SK-N-SH (cell line): ENCODE measurements at regions not wholly inside any gene's neighbourhood (a gene's known extent, or its start where the extent isn't known, plus 50 kb on each side); places are given as distances from the start of the nearest gene placed in this dataset.

ENCODE experiments used
- CTCF ChIP-seq: fragments of 200-600 bp; sonication (generic); IDR thresholded peaks from 2 replicates; pipeline ENCODE4 v1.6.1; 2017; ENCODE audit warnings: antibody characterized with exemption, mild to moderate bottlenecking, moderate library complexity
- JUND ChIP-seq: IDR thresholded peaks from 2 replicates; pipeline ENCODE4 v1.4.0; 2012
- NFIC ChIP-seq: IDR thresholded peaks from 2 replicates; pipeline ENCODE4 v1.4.0; 2012; ENCODE audit warnings: borderline replicate concordance
- POLR2AphosphoS5 ChIP-seq: IDR thresholded peaks from 2 replicates; pipeline ENCODE4 v1.6.1; 2012; ENCODE audit warnings: low read depth, low read length
- RAD21 ChIP-seq: IDR thresholded peaks from 2 replicates; pipeline ENCODE4 v1.6.1; 2012; ENCODE audit warnings: mild to moderate bottlenecking, low read length
- RFX5 ChIP-seq: IDR thresholded peaks from 2 replicates; pipeline ENCODE4 v1.6.1; 2012; ENCODE audit warnings: mild to moderate bottlenecking, improper control_type of control experiment, low read length
- RXRA ChIP-seq: IDR thresholded peaks from 2 replicates; pipeline ENCODE4 v1.4.0; 2012; ENCODE audit warnings: low read depth, mild to moderate bottlenecking, borderline replicate concordance
- USF1 ChIP-seq: IDR thresholded peaks from 2 replicates; pipeline ENCODE4 v1.4.0; 2012; ENCODE audit warnings: low read depth, borderline replicate concordance

GRCh38 chr10:76667408-76668370 lies 969.9 kb downstream of the KCNMA1 start:
- no peak for TF ChIP-seq CTCF
- no peak for TF ChIP-seq JUND
- TF ChIP-seq NFIC: no peak
- no peak for TF ChIP-seq POLR2AphosphoS5
- TF ChIP-seq RXRA: no peak
- no peak for TF ChIP-seq USF1
- TF ChIP-seq RFX5: no peak
- TF ChIP-seq RAD21: no peak
